ENCODE measurements at regions not wholly inside any gene's neighbourhood (a gene's known extent, or its start where the extent isn't known, plus 50 kb on each side); places are given as distances from the start of the nearest gene placed in this dataset.

- no peaks in the 10 kb centered on the region for H3K27me3 ChIP-seq
Observed at GRCh38 chr21:28738420-28738704, 254.3 kb downstream of the LTN1 start.

GRCh38 chr21:28737674-28738419 lies 254.8 kb downstream of the LTN1 start:
- no peak overlapping the region for H3K4me3 ChIP-seq
- H3K27me3 ChIP-seq, result no peaks in the 10 kb centered on the region
- H3K36me3 ChIP-seq, result no peaks in the 10 kb centered on the region
- H3K4me1 ChIP-seq, result no peaks in the 10 kb centered on the region
- DNase-seq, result peak; percentile 16 to 42
- no peak overlapping the region for H3K27ac ChIP-seq
- H3K9me3 ChIP-seq (replicated peaks), result no peaks in the 10 kb centered on the region

More at GRCh38 chr21:28738420-28738704, 254.3 kb downstream of the LTN1 start:
- Histone ChIP-seq H3K4me3 (no peak overlapping the region), H3K27ac (no peak overlapping the region), H3K4me1 (no peaks in the 10 kb centered on the region), H3K36me3 (no peaks in the 10 kb centered on the region), H3K9me3 (replicated peaks) (no peaks in the 10 kb centered on the region)
- DNase-seq, result no peak

- DNase-seq, result no peak
- Histone ChIP-seq H3K4me1 (no peaks in the 10 kb centered on the region), H3K36me3 (no peaks in the 10 kb centered on the region), H3K27ac (no peak overlapping the region), H3K9me3 (replicated peaks) (no peaks in the 10 kb centered on the region), H3K27me3 (no peaks in the 10 kb centered on the region), H3K4me3 (no peak overlapping the region)
Observed at GRCh38 chr21:28734522-28735175, 258.0 kb downstream of the LTN1 start.

GRCh38 chr21:28731700-28732321 lies 260.9 kb downstream of the LTN1 start:
- Histone ChIP-seq H3K36me3 (no peaks in the 10 kb centered on the region), H3K4me3 (no peak overlapping the region)

GRCh38 chr21:28729887-28730286 lies 262.8 kb downstream of the LTN1 start:
- no peaks in the 10 kb centered on the region for H3K36me3 ChIP-seq
- H3K27ac ChIP-seq, result no peak overlapping the region
- H3K4me3 ChIP-seq, result no peak overlapping the region
- no peaks in the 10 kb centered on the region for H3K9me3 ChIP-seq (replicated peaks)
- no peak for DNase-seq
- H3K4me1 ChIP-seq, result no peaks in the 10 kb centered on the region
- 0 out of 2 replicates have a peak, but pooled peaks cover 8% of the 10 kb centered on the region for H3K27me3 ChIP-seq

More at GRCh38 chr21:28731700-28732321, 260.9 kb downstream of the LTN1 start:
- no peaks in the 10 kb centered on the region for H3K27me3 ChIP-seq
- H3K4me1 ChIP-seq, result no peaks in the 10 kb centered on the region
- no peaks in the 10 kb centered on the region for H3K9me3 ChIP-seq (replicated peaks)
- H3K27ac ChIP-seq, result no peak overlapping the region
- DNase-seq, result no peak

GRCh38 chr21:28727809-28728208 lies 264.9 kb downstream of the LTN1 start:
- H3K9me3 ChIP-seq (replicated peaks), result no peaks in the 10 kb centered on the region
- no peaks in the 10 kb centered on the region for H3K36me3 ChIP-seq
- H3K27me3 ChIP-seq, result 0 out of 2 replicates have a peak, but pooled peaks cover 8% of the 10 kb centered on the region
- no peaks in the 10 kb centered on the region for H3K4me1 ChIP-seq
- DNase-seq, result no peak
- H3K4me3 ChIP-seq, result no peak overlapping the region
- H3K27ac ChIP-seq, result no peak overlapping the region

GRCh38 chr21:28725396-28725795 lies 267.3 kb downstream of the LTN1 start:
- Histone ChIP-seq H3K27ac (no peak overlapping the region), H3K4me1 (no peaks in the 10 kb centered on the region), H3K27me3 (0 out of 2 replicates have a peak, but pooled peaks cover 8% of the 10 kb centered on the region), H3K36me3 (no peaks in the 10 kb centered on the region), H3K9me3 (replicated peaks) (no peaks in the 10 kb centered on the region), H3K4me3 (no peak overlapping the region)
- no peak for DNase-seq

GRCh38 chr21:28723646-28724045 lies 269.0 kb downstream of the LTN1 start:
- H3K9me3 ChIP-seq (replicated peaks), result no peaks in the 10 kb centered on the region

GRCh38 chr21:28719723-28720122 lies 273.0 kb downstream of the LTN1 start:
- Histone ChIP-seq H3K27me3 (no peaks in the 10 kb centered on the region), H3K4me1 (peaks cover 6% of the 10 kb centered on the region), H3K36me3 (no peaks in the 10 kb centered on the region), H3K9me3 (replicated peaks) (no peaks in the 10 kb centered on the region), H3K4me3 (no peak overlapping the region), H3K27ac (no peak overlapping the region)
- no peak for DNase-seq

More at GRCh38 chr21:28723646-28724045, 269.0 kb downstream of the LTN1 start:
- DNase-seq, result no peak
- no peak overlapping the region for H3K27ac ChIP-seq
- 0 out of 2 replicates have a peak, but pooled peaks cover 8% of the 10 kb centered on the region for H3K27me3 ChIP-seq
- H3K4me1 ChIP-seq, result no peaks in the 10 kb centered on the region
- no peak overlapping the region for H3K4me3 ChIP-seq
- H3K36me3 ChIP-seq, result no peaks in the 10 kb centered on the region

- peak; percentile 9 to 27 for DNase-seq
Observed at GRCh38 chr21:28714777-28715464, 277.8 kb downstream of the LTN1 start.

GRCh38 chr21:28712411-28712810 lies 280.3 kb downstream of the LTN1 start:
- H3K4me1 ChIP-seq, result peaks cover 12% of the 10 kb centered on the region

More at GRCh38 chr21:28714777-28715464, 277.8 kb downstream of the LTN1 start:
- H3K27ac ChIP-seq, result peak overlapping the region; percentile 38; the same call in 1 of the 2 replicates
- peaks cover 12% of the 10 kb centered on the region for H3K4me1 ChIP-seq
- H3K4me3 ChIP-seq, result no peak overlapping the region
- no peaks in the 10 kb centered on the region for H3K36me3 ChIP-seq
- no peaks in the 10 kb centered on the region for H3K27me3 ChIP-seq
- H3K9me3 ChIP-seq (replicated peaks), result no peaks in the 10 kb centered on the region

GRCh38 chr21:28705616-28706015 lies 287.1 kb downstream of the LTN1 start:
- Histone ChIP-seq H3K9me3 (replicated peaks) (no peaks in the 10 kb centered on the region), H3K4me1 (no peaks in the 10 kb centered on the region), H3K27me3 (no peaks in the 10 kb centered on the region), H3K4me3 (no peak overlapping the region), H3K36me3 (no peaks in the 10 kb centered on the region), H3K27ac (no peak overlapping the region)
- no peak for DNase-seq

More at GRCh38 chr21:28712411-28712810, 280.3 kb downstream of the LTN1 start:
- no peak for DNase-seq
- H3K4me3 ChIP-seq, result no peak overlapping the region
- H3K27me3 ChIP-seq, result no peaks in the 10 kb centered on the region
- no peaks in the 10 kb centered on the region for H3K36me3 ChIP-seq
- H3K9me3 ChIP-seq (replicated peaks), result no peaks in the 10 kb centered on the region
- H3K27ac ChIP-seq, result no peak overlapping the region

- Histone ChIP-seq H3K4me1 (no peaks in the 10 kb centered on the region), H3K27me3 (no peaks in the 10 kb centered on the region), H3K27ac (no peak overlapping the region), H3K36me3 (no peaks in the 10 kb centered on the region), H3K4me3 (no peak overlapping the region), H3K9me3 (replicated peaks) (no peaks in the 10 kb centered on the region)
- no peak for DNase-seq
Observed at GRCh38 chr21:28704746-28705145, 287.9 kb downstream of the LTN1 start.

GRCh38 chr21:28703861-28704260 lies 288.8 kb downstream of the LTN1 start:
- H3K4me1 ChIP-seq, result no peaks in the 10 kb centered on the region
- H3K27me3 ChIP-seq, result no peaks in the 10 kb centered on the region
- H3K9me3 ChIP-seq (replicated peaks), result no peaks in the 10 kb centered on the region
- H3K36me3 ChIP-seq, result no peaks in the 10 kb centered on the region
- no peak overlapping the region for H3K4me3 ChIP-seq
- H3K27ac ChIP-seq, result no peak overlapping the region
- DNase-seq, result no peak
